Bronchial epithelial cell (primary cell): ENCODE measurements at regions not wholly inside any gene's neighbourhood (a gene's known extent, or its start where the extent isn't known, plus 50 kb on each side); places are given as distances from the start of the nearest gene placed in this dataset.

Experiments used
- DNase-seq: peaks from one replicate; pipeline ENCODE4 v3.0.0-alpha.2; 2010; ENCODE audit warnings: low read depth
- FAIRE-seq: peaks from 2 replicates; lab custom pipeline; 2011; peaks lifted over from hg19 to GRCh38; lab: Jason Lieb, UNC
- H3K27me3 ChIP-seq: 2 replicates; pipeline ENCODE4 v1.5.1; 2011; ENCODE audit warnings: low read length; ENCODE audit not compliant: control insufficient read depth, insufficient read depth
- H3K36me3 ChIP-seq: 2 replicates; pipeline ENCODE4 v1.5.1; 2011; ENCODE audit warnings: low read length; ENCODE audit not compliant: control insufficient read depth, insufficient read depth
- H3K4me3 ChIP-seq: 2 replicates; pipeline ENCODE4 v1.5.1; 2011; ENCODE audit warnings: mild to moderate bottlenecking, low read depth, low read length, control low read depth
- TF ChIP-seq, protein P1 (sequence below): IDR thresholded peaks from 2 replicates; pipeline ENCODE4 v1.5.1; 2011; ENCODE audit warnings: mild to moderate bottlenecking, moderate library complexity, low read length, control low read depth, inconsistent platforms; ENCODE audit not compliant: insufficient read depth, severe bottlenecking

DNA sequence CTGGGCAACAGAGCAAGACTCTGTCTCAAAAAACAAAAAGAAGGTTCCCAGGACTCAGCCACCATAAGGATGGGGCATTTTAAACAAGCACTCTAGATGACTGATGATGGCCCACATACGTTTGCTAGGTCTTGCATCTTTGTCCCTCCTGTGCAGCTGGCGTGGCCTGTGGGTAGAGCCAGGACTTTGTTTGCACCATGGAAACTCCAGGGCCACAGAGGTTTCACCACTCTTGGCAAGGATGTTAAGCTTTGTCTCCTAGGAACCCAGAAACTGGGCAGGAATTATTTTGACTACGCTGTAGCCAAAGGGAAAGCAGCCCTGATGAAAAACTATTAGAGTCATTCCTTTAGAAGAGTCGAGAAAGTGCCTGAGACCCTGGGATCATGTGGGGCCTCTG, 54.1 kb upstream of the CALM2 start:
- Histone ChIP-seq H3K27me3 (no peaks in the 10 kb centered on the region), H3K4me3 (no peak overlapping the region), H3K36me3 (no peaks in the 10 kb centered on the region)
- DNase-seq (no peak), FAIRE-seq (no peak)
- TF ChIP-seq, protein P1, sequence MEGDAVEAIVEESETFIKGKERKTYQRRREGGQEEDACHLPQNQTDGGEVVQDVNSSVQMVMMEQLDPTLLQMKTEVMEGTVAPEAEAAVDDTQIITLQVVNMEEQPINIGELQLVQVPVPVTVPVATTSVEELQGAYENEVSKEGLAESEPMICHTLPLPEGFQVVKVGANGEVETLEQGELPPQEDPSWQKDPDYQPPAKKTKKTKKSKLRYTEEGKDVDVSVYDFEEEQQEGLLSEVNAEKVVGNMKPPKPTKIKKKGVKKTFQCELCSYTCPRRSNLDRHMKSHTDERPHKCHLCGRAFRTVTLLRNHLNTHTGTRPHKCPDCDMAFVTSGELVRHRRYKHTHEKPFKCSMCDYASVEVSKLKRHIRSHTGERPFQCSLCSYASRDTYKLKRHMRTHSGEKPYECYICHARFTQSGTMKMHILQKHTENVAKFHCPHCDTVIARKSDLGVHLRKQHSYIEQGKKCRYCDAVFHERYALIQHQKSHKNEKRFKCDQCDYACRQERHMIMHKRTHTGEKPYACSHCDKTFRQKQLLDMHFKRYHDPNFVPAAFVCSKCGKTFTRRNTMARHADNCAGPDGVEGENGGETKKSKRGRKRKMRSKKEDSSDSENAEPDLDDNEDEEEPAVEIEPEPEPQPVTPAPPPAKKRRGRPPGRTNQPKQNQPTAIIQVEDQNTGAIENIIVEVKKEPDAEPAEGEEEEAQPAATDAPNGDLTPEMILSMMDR = no peak

GRCh38 chr2:47227532-47228279, 51.4 kb upstream of the CALM2 start:
- H3K36me3 ChIP-seq = no peaks in the 10 kb centered on the region
- TF ChIP-seq, protein P1 = no peak
- DNase-seq (no peak), FAIRE-seq (no peak)
- no peaks in the 10 kb centered on the region for H3K27me3 ChIP-seq
- no peak overlapping the region for H3K4me3 ChIP-seq

DNA sequence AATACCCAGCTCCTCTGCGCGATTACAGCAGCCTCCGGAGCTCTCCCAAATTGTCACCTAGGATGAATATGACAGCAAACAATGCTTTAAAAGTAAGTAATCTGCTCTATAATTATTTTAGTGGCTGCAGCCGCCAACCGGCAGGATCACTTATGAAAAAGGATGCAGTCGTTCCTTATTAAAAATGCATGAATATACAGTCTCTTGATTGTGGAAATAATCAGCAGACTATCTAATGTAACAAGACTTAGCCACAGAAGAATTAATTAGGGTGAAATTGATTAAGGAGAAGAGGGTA, 50.6 kb upstream of the CALM2 start:
- FAIRE-seq (no peak), DNase-seq (no peak)
- TF ChIP-seq, protein P1 = no peak
- Histone ChIP-seq H3K36me3 (no peaks in the 10 kb centered on the region), H3K27me3 (no peaks in the 10 kb centered on the region), H3K4me3 (no peak overlapping the region)

- TF ChIP-seq, protein P1 = no peak
- no peaks in the 10 kb centered on the region for H3K27me3 ChIP-seq
- H3K4me3 ChIP-seq = no peak overlapping the region
- FAIRE-seq (no peak), DNase-seq (no peak)
- no peaks in the 10 kb centered on the region for H3K36me3 ChIP-seq
Observed at GRCh38 chr2:47226132-47226922, 50.0 kb upstream of the CALM2 start.
